NCI-H748 (cell line): ENCODE measurements at regions not wholly inside any gene's neighbourhood (a gene's known extent, or its start where the extent isn't known, plus 50 kb on each side); places are given as distances from the start of the nearest gene placed in this dataset.

ENCODE experiments used
- DNase-seq: peaks from one replicate; lab custom pipeline; 2025; ENCODE audit not compliant: unreplicated experiment; lab: John Stamatoyannopoulos, UW

- DNase-seq: no peak
Measured at GRCh38 chr2:56508662-56509061, 324.9 kb downstream of the CCDC85A start.

- no peak for DNase-seq
Measured at GRCh38 chr2:56510610-56511009, 326.8 kb downstream of the CCDC85A start.

- no peak for DNase-seq
Measured at GRCh38 chr2:56515399-56515798, 331.6 kb downstream of the CCDC85A start.

GRCh38 chr2:56519806-56520205, 336.0 kb downstream of the CCDC85A start:
- no peak for DNase-seq

- DNase-seq: no peak
Measured at GRCh38 chr2:56522605-56523089, 338.9 kb downstream of the CCDC85A start.

GRCh38 chr2:56523816-56524215, 340.0 kb downstream of the CCDC85A start:
- no peak for DNase-seq

- no peak for DNase-seq
Measured at GRCh38 chr2:56531668-56532420, 348.1 kb downstream of the CCDC85A start.

- no peak for DNase-seq
Measured at GRCh38 chr2:56534321-56534720, 350.5 kb downstream of the CCDC85A start.

GRCh38 chr2:56537756-56538155, 354.0 kb downstream of the CCDC85A start:
- DNase-seq: no peak

GRCh38 chr2:56539618-56540017, 355.8 kb downstream of the CCDC85A start:
- DNase-seq: no peak

GRCh38 chr2:56540467-56540866, 356.7 kb downstream of the CCDC85A start:
- DNase-seq: no peak

- no peak for DNase-seq
Measured at GRCh38 chr2:56540916-56541315, 357.1 kb downstream of the CCDC85A start.

GRCh38 chr2:56542213-56542612, 358.4 kb downstream of the CCDC85A start:
- no peak for DNase-seq

- DNase-seq: no peak
Measured at GRCh38 chr2:56565143-56565542, 381.4 kb downstream of the CCDC85A start.

GRCh38 chr2:56571074-56571473, 387.3 kb downstream of the CCDC85A start:
- no peak for DNase-seq

- DNase-seq: no peak
Measured at GRCh38 chr2:56576001-56576400, 392.2 kb downstream of the CCDC85A start.

- DNase-seq: no peak
Measured at GRCh38 chr2:56580242-56580641, 396.5 kb downstream of the CCDC85A start.

GRCh38 chr2:56582570-56582969, 398.8 kb downstream of the CCDC85A start:
- DNase-seq: no peak

- peak; percentile 20 for DNase-seq
Measured at GRCh38 chr2:56583796-56584315, 400.1 kb downstream of the CCDC85A start.

GRCh38 chr2:56587456-56587855, 403.7 kb downstream of the CCDC85A start:
- no peak for DNase-seq

- no peak for DNase-seq
Measured at GRCh38 chr2:56589194-56589593, 405.4 kb downstream of the CCDC85A start.

- no peak for DNase-seq
Measured at GRCh38 chr2:56589835-56590234, 406.0 kb downstream of the CCDC85A start.

- no peak for DNase-seq
Measured at GRCh38 chr2:56590611-56591010, 406.8 kb downstream of the CCDC85A start.
